Calu3 (cell line): ENCODE measurements at regions not wholly inside any gene's neighbourhood (a gene's known extent, or its start where the extent isn't known, plus 50 kb on each side); places are given as distances from the start of the nearest gene placed in this dataset.
A peak's percentile ranks its signal among the peaks of the same experiment; 100 is the strongest.

Source experiments
- BruUV-seq: library from RNA; stranded (reverse); fragments of 400-500 nt; replicated peaks from 2 replicates; lab custom pipeline; 2021; lab: Mats Ljungman, UMichigan
- CTCF ChIA-PET: fragments of 300-600 bp; sonication (Branson Sonifier 250); formaldehyde crosslinking; loops from one replicate; lab custom pipeline; 2022; ENCODE audit warnings: antibody characterized with exemption; lab: Charles Lee
- DNase-seq: peaks from one replicate; pipeline ENCODE4 v3.0.0; 2022
- H3K27ac Mint-ChIP-seq: one replicate; pipeline ENCODE4 v1.8.0; 2022; ENCODE audit warnings: mixed read lengths; ENCODE audit not compliant: unreplicated experiment
- H3K27me3 Mint-ChIP-seq: one replicate; pipeline ENCODE4 v1.8.0; 2022; ENCODE audit warnings: mixed read lengths; ENCODE audit not compliant: unreplicated experiment
- H3K36me3 Mint-ChIP-seq: one replicate; pipeline ENCODE4 v1.8.0; 2022; ENCODE audit warnings: mild to moderate bottlenecking, moderate library complexity, mixed read lengths; ENCODE audit not compliant: insufficient read depth, unreplicated experiment
- H3K4me1 Mint-ChIP-seq: one replicate; pipeline ENCODE4 v1.8.0; 2022; ENCODE audit warnings: mild to moderate bottlenecking, low read depth, mixed read lengths; ENCODE audit not compliant: unreplicated experiment
- H3K4me3 Mint-ChIP-seq: one replicate; pipeline ENCODE4 v1.8.0; 2022; ENCODE audit warnings: mild to moderate bottlenecking, low read depth, moderate library complexity, mixed read lengths; ENCODE audit not compliant: unreplicated experiment
- H3K9me3 Mint-ChIP-seq: one replicate; pipeline ENCODE4 v1.8.0; 2022; ENCODE audit warnings: low read depth, mixed read lengths; ENCODE audit not compliant: unreplicated experiment
- intact Hi-C: fragments of 100-400 bp; cut with micrococcal nuclease; formaldehyde crosslinking; loops from one replicate; pipeline ENCODE4 v1.10.0; 2022; ENCODE audit not compliant: unreplicated experiment
- TF ChIP-seq, protein P1 (sequence below): fragments of 200-600 bp; IDR thresholded peaks from one replicate; pipeline ENCODE4 v1.8.0; 2022; ENCODE audit warnings: antibody characterized with exemption; ENCODE audit not compliant: unreplicated experiment

GRCh38 chr5:60162441-60162840 is 268.9 kb upstream of the PDE4D start:
- DNase-seq, result no peak
- BruUV-seq, result no TSS peak
- CTCF ChIA-PET, result no interaction called here
- H3K27me3 Mint-ChIP-seq, result no peaks in the 10 kb centered on the region
- H3K9me3 Mint-ChIP-seq, result no peaks in the 10 kb centered on the region
- intact Hi-C loops, result loop anchor here (5.0 kb wide), 1 partner anchor 125 kb away; no protein-coding TSS in a partner anchor
- TF ChIP-seq, protein P1, sequence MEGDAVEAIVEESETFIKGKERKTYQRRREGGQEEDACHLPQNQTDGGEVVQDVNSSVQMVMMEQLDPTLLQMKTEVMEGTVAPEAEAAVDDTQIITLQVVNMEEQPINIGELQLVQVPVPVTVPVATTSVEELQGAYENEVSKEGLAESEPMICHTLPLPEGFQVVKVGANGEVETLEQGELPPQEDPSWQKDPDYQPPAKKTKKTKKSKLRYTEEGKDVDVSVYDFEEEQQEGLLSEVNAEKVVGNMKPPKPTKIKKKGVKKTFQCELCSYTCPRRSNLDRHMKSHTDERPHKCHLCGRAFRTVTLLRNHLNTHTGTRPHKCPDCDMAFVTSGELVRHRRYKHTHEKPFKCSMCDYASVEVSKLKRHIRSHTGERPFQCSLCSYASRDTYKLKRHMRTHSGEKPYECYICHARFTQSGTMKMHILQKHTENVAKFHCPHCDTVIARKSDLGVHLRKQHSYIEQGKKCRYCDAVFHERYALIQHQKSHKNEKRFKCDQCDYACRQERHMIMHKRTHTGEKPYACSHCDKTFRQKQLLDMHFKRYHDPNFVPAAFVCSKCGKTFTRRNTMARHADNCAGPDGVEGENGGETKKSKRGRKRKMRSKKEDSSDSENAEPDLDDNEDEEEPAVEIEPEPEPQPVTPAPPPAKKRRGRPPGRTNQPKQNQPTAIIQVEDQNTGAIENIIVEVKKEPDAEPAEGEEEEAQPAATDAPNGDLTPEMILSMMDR, result no peak
- H3K27ac Mint-ChIP-seq, result no peak overlapping the region
- no peaks in the 10 kb centered on the region for H3K4me1 Mint-ChIP-seq
- no peak overlapping the region for H3K4me3 Mint-ChIP-seq
- no peaks in the 10 kb centered on the region for H3K36me3 Mint-ChIP-seq

DNA sequence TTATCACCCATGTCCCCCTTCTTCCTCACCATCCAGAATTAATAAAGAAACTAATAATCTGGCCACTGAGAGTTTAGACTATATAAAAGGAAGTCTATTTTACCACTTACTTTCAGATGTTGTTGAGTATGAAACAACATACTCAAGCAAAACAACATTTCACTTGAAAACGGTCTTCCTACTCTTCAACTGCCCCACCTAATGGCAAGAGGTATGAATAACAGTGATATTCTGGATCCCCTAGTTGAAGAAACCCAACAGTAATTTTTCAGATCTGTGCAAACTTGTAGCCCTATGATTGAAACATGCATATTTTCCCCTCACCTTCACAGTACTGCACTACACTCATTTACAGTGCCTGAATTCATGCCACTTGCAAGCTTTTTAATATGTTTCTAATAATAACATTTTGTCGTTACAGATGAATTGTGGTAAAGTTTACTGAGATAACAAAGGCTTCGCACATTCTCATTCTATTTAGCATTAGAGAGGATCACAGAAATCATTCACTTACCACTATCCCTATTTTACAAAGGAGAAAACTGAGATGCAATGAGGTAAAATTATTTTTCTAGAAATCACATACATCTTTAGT is 267.9 kb upstream of the PDE4D start:
- CTCF ChIA-PET, result no interaction called here
- Mint-ChIP-seq H3K36me3 (no peaks in the 10 kb centered on the region), H3K27ac (no peak overlapping the region), H3K4me1 (no peaks in the 10 kb centered on the region), H3K9me3 (no peaks in the 10 kb centered on the region), H3K4me3 (no peak overlapping the region), H3K27me3 (no peaks in the 10 kb centered on the region)
- TF ChIP-seq, protein P1, result peak; percentile 40
- DNase-seq, result peak; percentile 25
- intact Hi-C loops, result loop anchor here (1.0 to 5.0 kb wide), 3 partner anchors 126 to 351 kb away; no protein-coding TSS in a partner anchor
- BruUV-seq, result no TSS peak

- CTCF ChIA-PET, result interaction anchor here (0.6 kb wide), 1 partner anchor 317 kb away, joined by 3 read pairs; no protein-coding TSS in a partner anchor
- intact Hi-C loops, result no loop called here
- Mint-ChIP-seq H3K4me3 (no peak overlapping the region), H3K27ac (no peak overlapping the region), H3K27me3 (no peaks in the 10 kb centered on the region), H3K9me3 (peaks cover 2% of the 10 kb centered on the region), H3K4me1 (no peaks in the 10 kb centered on the region), H3K36me3 (no peaks in the 10 kb centered on the region)
- no peak for DNase-seq
- BruUV-seq, result no TSS peak
- TF ChIP-seq, protein P1, result no peak
Measured at GRCh38 chr5:60149081-60149480, 255.6 kb upstream of the PDE4D start.

DNA sequence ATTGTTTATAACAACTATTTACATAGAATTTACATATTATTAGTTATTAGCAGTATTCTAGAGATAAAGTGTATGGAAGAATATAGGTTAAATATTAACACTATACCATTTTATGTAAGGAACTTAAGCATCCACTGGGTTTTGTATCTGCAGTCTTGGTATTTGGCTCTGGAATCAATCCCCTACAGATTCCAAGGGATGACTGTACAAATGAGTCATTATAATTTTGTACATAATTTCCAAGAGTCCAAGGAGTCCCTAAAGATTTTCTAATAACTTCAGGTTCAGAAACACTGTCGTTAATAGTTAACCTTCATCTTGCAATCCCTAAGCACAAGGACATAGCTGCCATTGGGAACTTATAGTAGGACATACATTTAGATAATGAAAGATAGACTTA is 254.8 kb upstream of the PDE4D start:
- H3K27ac Mint-ChIP-seq, result no peak overlapping the region
- CTCF ChIA-PET, result no interaction called here
- peaks cover 2% of the 10 kb centered on the region for H3K9me3 Mint-ChIP-seq
- intact Hi-C loops, result no loop called here
- H3K4me3 Mint-ChIP-seq, result no peak overlapping the region
- peaks cover 2% of the 10 kb centered on the region for H3K27me3 Mint-ChIP-seq
- TF ChIP-seq, protein P1, result no peak
- no peaks in the 10 kb centered on the region for H3K36me3 Mint-ChIP-seq
- DNase-seq, result no peak
- BruUV-seq, result no TSS peak
- H3K4me1 Mint-ChIP-seq, result no peaks in the 10 kb centered on the region
